ENCODE measurements at regions not wholly inside any gene's neighbourhood (a gene's known extent, or its start where the extent isn't known, plus 50 kb on each side); places are given as distances from the start of the nearest gene placed in this dataset.

GRCh38 chr11:112786886-112787530 lies 174.2 kb upstream of the NCAM1 start:
- WGBS, 2 donors (ENCODE audit: low coverage in 1 of 2): 40 to 51% methylated on average over 1 to 5 of the region's 5 CpGs
- no peak for DNase-seq
- no peaks in the 10 kb centered on the region for H3K36me3 ChIP-seq
- intact Hi-C loops (cut with DNase I; ENCODE audit: low total_unique reads): no loop called here
- H3K4me1 ChIP-seq: peaks cover 0 to 12% (median 9%) of the 10 kb centered on the region in 4 donors
- H3K27ac ChIP-seq: no peak overlapping the region
- H3K27me3 ChIP-seq: no peaks in the 10 kb centered on the region
- no peak overlapping the region for H3K4me3 ChIP-seq
- H3K9me3 ChIP-seq: no peaks in the 10 kb centered on the region
- in situ Hi-C loops (cut with MboI; ENCODE audit: low pct_ligation_motif_present in 1 of 4, low pct_unique_long_range_greater_than_20kb in 1 of 4, low sequenced_read_pairs in 3 of 4): loop anchor here in 1 of 4 donors (10.0 kb wide), 1 partner anchor 202 kb away; no protein-coding TSS in a partner anchor
- TF ChIP-seq POLR2A (IDR thresholded peaks at IDR 0.05) (no peak), EP300 (IDR thresholded peaks at IDR 0.05; ENCODE audit: low read depth) (no peak), CTCF (IDR thresholded peaks at IDR 0.05) (no peak), POLR2AphosphoS5 (IDR thresholded peaks at IDR 0.05) (no peak)

GRCh38 chr11:112789481-112789880 lies 171.7 kb upstream of the NCAM1 start:
- Histone ChIP-seq H3K4me3 (no peak overlapping the region), H3K36me3 (no peaks in the 10 kb centered on the region), H3K4me1 (peaks cover 2 to 9% (median 8%) of the 10 kb centered on the region in 4 donors), H3K27me3 (no peaks in the 10 kb centered on the region), H3K27ac (no peak overlapping the region), H3K9me3 (no peaks in the 10 kb centered on the region)
- no peak for DNase-seq
- TF ChIP-seq EP300 (IDR thresholded peaks at IDR 0.05; ENCODE audit: low read depth): no peak
- TF ChIP-seq CTCF (IDR thresholded peaks at IDR 0.05): no peak
- no peak for TF ChIP-seq POLR2AphosphoS5 (IDR thresholded peaks at IDR 0.05)
- no peak for TF ChIP-seq POLR2A (IDR thresholded peaks at IDR 0.05)
- intact Hi-C loops (cut with DNase I; ENCODE audit: low total_unique reads): no loop called here
- WGBS, 2 donors (ENCODE audit: low coverage in 1 of 2): 33 to 45% methylated on average over 3 of the region's 3 CpGs
- in situ Hi-C loops (cut with MboI; ENCODE audit: low pct_ligation_motif_present in 1 of 4, low pct_unique_long_range_greater_than_20kb in 1 of 4, low sequenced_read_pairs in 3 of 4): loop anchor here in 1 of 4 donors (10.0 kb wide), 1 partner anchor 205 kb away; no protein-coding TSS in a partner anchor

- Histone ChIP-seq H3K9me3 (no peaks in the 10 kb centered on the region), H3K27ac (no peak overlapping the region), H3K4me3 (no peak overlapping the region), H3K27me3 (no peaks in the 10 kb centered on the region), H3K36me3 (no peaks in the 10 kb centered on the region), H3K4me1 (peaks cover 0 to 7% (median 3%) of the 10 kb centered on the region in 4 donors)
- in situ Hi-C loops (cut with MboI; ENCODE audit: low pct_ligation_motif_present in 1 of 4, low pct_unique_long_range_greater_than_20kb in 1 of 4, low sequenced_read_pairs in 3 of 4) (no loop called here), intact Hi-C loops (cut with DNase I; ENCODE audit: low total_unique reads) (no loop called here)
- TF ChIP-seq POLR2AphosphoS5 (IDR thresholded peaks at IDR 0.05) (no peak), EP300 (IDR thresholded peaks at IDR 0.05; ENCODE audit: low read depth) (no peak), CTCF (IDR thresholded peaks at IDR 0.05) (no peak), POLR2A (IDR thresholded peaks at IDR 0.05) (no peak)
- WGBS, 2 donors (ENCODE audit: low coverage in 1 of 2): 76 to 78% methylated on average over 2 to 3 of the region's 3 CpGs
- DNase-seq: no peak
Observed at GRCh38 chr11:112790286-112790685, 170.9 kb upstream of the NCAM1 start.

- Histone ChIP-seq H3K4me3 (no peak overlapping the region), H3K9me3 (no peaks in the 10 kb centered on the region), H3K36me3 (no peaks in the 10 kb centered on the region), H3K27me3 (no peaks in the 10 kb centered on the region), H3K4me1 (peaks cover 0 to 15% (median 5%) of the 10 kb centered on the region in 4 donors), H3K27ac (no peak overlapping the region)
- TF ChIP-seq POLR2A (IDR thresholded peaks at IDR 0.05) (no peak), POLR2AphosphoS5 (IDR thresholded peaks at IDR 0.05) (no peak), EP300 (IDR thresholded peaks at IDR 0.05; ENCODE audit: low read depth) (no peak), CTCF (IDR thresholded peaks at IDR 0.05) (no peak)
- in situ Hi-C loops (cut with MboI; ENCODE audit: low pct_ligation_motif_present in 1 of 4, low pct_unique_long_range_greater_than_20kb in 1 of 4, low sequenced_read_pairs in 3 of 4) (no loop called here), intact Hi-C loops (cut with DNase I; ENCODE audit: low total_unique reads) (no loop called here)
- DNase-seq: no peak
- WGBS, 2 donors (ENCODE audit: low coverage in 1 of 2): 83 to 86% methylated on average over 5 of the region's 5 CpGs
Observed at GRCh38 chr11:112792070-112792469, 169.2 kb upstream of the NCAM1 start.

Data from transverse colon (tissue), 4 donors.